ENCODE measurements at regions not wholly inside any gene's neighbourhood (a gene's known extent, or its start where the extent isn't known, plus 50 kb on each side); places are given as distances from the start of the nearest gene placed in this dataset.

DNA sequence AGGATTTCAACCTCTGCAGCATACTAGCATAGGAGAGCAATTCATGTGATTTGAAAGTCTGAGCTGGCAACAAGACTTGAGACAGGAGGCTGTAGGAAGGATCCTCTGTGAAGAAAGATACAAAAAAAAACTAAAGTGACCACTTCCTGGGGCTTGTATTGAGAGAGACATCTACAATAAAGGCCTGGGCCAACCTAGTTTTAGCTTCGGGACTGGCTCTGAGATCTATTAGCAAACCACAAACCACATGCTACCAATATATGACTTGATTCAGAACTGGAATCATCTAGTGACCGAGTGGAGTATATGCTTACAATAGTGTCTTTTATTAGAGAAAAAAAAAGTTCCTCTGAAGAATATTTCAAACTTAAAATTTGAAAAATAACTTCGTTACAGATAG is 1448.9 kb upstream of the CDH6 start:
- H3K4me3 ChIP-seq (ENCODE audit: low read depth in 1 of 2, low read length in 2 of 2): no peak overlapping the region
- DNase-seq (no peak), ATAC-seq (ENCODE audit: insufficient read depth, low read depth) (no peak)
- H3K4me2 ChIP-seq (ENCODE audit: insufficient read depth, low read length): no peak overlapping the region
- H3K79me2 ChIP-seq (ENCODE audit: insufficient read depth, low read length): no peaks in the 10 kb centered on the region
- H3K27me3 ChIP-seq (ENCODE audit: insufficient read depth, low read length, poor library complexity): no peaks in the 10 kb centered on the region
- no peaks in the 10 kb centered on the region for H3K36me3 ChIP-seq (ENCODE audit: insufficient read depth, low read length)
- no peaks in the 10 kb centered on the region for H3K9me3 ChIP-seq (ENCODE audit: insufficient read depth, low read length, severe bottlenecking)
- no peak overlapping the region for H3K9ac ChIP-seq (ENCODE audit: low read depth, low read length)
- H4K20me1 ChIP-seq (ENCODE audit: insufficient read depth, low read length): no peaks in the 10 kb centered on the region
- H3K27ac ChIP-seq (ENCODE audit: low read length): no peak overlapping the region
- TF ChIP-seq, protein P1, sequence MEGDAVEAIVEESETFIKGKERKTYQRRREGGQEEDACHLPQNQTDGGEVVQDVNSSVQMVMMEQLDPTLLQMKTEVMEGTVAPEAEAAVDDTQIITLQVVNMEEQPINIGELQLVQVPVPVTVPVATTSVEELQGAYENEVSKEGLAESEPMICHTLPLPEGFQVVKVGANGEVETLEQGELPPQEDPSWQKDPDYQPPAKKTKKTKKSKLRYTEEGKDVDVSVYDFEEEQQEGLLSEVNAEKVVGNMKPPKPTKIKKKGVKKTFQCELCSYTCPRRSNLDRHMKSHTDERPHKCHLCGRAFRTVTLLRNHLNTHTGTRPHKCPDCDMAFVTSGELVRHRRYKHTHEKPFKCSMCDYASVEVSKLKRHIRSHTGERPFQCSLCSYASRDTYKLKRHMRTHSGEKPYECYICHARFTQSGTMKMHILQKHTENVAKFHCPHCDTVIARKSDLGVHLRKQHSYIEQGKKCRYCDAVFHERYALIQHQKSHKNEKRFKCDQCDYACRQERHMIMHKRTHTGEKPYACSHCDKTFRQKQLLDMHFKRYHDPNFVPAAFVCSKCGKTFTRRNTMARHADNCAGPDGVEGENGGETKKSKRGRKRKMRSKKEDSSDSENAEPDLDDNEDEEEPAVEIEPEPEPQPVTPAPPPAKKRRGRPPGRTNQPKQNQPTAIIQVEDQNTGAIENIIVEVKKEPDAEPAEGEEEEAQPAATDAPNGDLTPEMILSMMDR (IDR thresholded peaks at IDR 0.05; ENCODE audit: borderline replicate concordance, extremely low read depth, low read length, poor library complexity, severe bottlenecking): no peak
- no peak for TF ChIP-seq EZH2 (IDR thresholded peaks at IDR 0.05; ENCODE audit: borderline replicate concordance, low read depth, low read length, severe bottlenecking)
- H3K4me1 ChIP-seq (ENCODE audit: insufficient read depth, low read length): no peaks in the 10 kb centered on the region
- no peak overlapping the region for H2AFZ ChIP-seq (ENCODE audit: low read depth, low read length)

DNA sequence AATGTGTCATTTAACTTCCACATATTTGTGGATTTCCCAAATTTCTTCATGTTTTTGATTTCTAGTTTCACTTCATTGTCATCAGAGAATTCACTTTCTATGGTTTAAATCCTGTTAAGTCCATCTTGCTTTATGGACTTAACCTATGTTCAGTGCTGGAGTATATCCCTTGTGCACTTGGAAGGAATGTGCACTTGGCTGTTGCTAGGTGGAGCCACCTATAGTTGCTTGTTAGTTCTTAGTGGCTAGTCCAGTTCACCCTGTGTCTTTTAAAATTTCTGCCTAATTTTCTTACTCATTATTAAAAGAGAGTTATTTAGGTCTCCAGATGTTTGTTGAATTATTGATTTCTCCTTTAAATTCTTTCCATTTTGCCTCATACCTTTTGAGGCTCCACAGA is 1472.5 kb upstream of the CDH6 start:
- Histone ChIP-seq H3K4me3 (ENCODE audit: low read depth in 1 of 2, low read length in 2 of 2) (no peak overlapping the region), H3K27me3 (ENCODE audit: insufficient read depth, low read length, poor library complexity) (no peaks in the 10 kb centered on the region), H3K9me3 (ENCODE audit: insufficient read depth, low read length, severe bottlenecking) (no peaks in the 10 kb centered on the region), H3K36me3 (ENCODE audit: insufficient read depth, low read length) (no peaks in the 10 kb centered on the region), H3K79me2 (ENCODE audit: insufficient read depth, low read length) (no peaks in the 10 kb centered on the region), H3K9ac (ENCODE audit: low read depth, low read length) (no peak overlapping the region), H4K20me1 (ENCODE audit: insufficient read depth, low read length) (no peaks in the 10 kb centered on the region), H2AFZ (ENCODE audit: low read depth, low read length) (no peak overlapping the region), H3K4me1 (ENCODE audit: insufficient read depth, low read length) (no peaks in the 10 kb centered on the region), H3K4me2 (ENCODE audit: insufficient read depth, low read length) (no peak overlapping the region), H3K27ac (ENCODE audit: low read length) (no peak overlapping the region)
- no peak for TF ChIP-seq EZH2 (IDR thresholded peaks at IDR 0.05; ENCODE audit: borderline replicate concordance, low read depth, low read length, severe bottlenecking)
- TF ChIP-seq, protein P1 (IDR thresholded peaks at IDR 0.05; ENCODE audit: borderline replicate concordance, extremely low read depth, low read length, poor library complexity, severe bottlenecking): no peak
- ATAC-seq (ENCODE audit: insufficient read depth, low read depth) (no peak), DNase-seq (no peak)

DNA sequence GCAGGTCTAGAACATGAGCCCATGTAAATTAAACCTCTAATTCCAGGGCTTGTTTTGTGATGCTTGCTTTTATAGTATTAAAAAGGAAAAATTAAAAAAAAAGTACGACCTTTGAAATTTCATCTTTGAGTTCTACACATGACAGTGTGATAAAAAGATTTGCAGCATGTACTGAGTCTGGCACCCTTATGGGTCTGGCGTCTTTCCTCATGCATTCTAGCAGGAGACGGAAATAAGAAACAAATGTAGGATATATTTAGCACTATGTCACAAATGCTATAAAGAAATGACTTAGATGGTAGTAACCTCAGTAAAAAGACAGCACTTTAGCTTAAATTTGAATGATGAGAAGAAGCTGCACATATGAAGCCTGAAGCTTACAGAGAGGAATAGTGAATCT is 1474.3 kb upstream of the CDH6 start:
- Histone ChIP-seq H3K9ac (ENCODE audit: low read depth, low read length) (no peak overlapping the region), H4K20me1 (ENCODE audit: insufficient read depth, low read length) (no peaks in the 10 kb centered on the region), H3K79me2 (ENCODE audit: insufficient read depth, low read length) (no peaks in the 10 kb centered on the region), H3K9me3 (ENCODE audit: insufficient read depth, low read length, severe bottlenecking) (no peaks in the 10 kb centered on the region), H2AFZ (ENCODE audit: low read depth, low read length) (no peak overlapping the region), H3K27me3 (ENCODE audit: insufficient read depth, low read length, poor library complexity) (no peaks in the 10 kb centered on the region), H3K4me3 (ENCODE audit: low read depth in 1 of 2, low read length in 2 of 2) (no peak overlapping the region), H3K4me2 (ENCODE audit: insufficient read depth, low read length) (no peak overlapping the region), H3K36me3 (ENCODE audit: insufficient read depth, low read length) (no peaks in the 10 kb centered on the region), H3K27ac (ENCODE audit: low read length) (no peak overlapping the region), H3K4me1 (ENCODE audit: insufficient read depth, low read length) (no peaks in the 10 kb centered on the region)
- ATAC-seq (ENCODE audit: insufficient read depth, low read depth) (no peak), DNase-seq (no peak)
- TF ChIP-seq, protein P1 (IDR thresholded peaks at IDR 0.05; ENCODE audit: borderline replicate concordance, extremely low read depth, low read length, poor library complexity, severe bottlenecking): no peak
- no peak for TF ChIP-seq EZH2 (IDR thresholded peaks at IDR 0.05; ENCODE audit: borderline replicate concordance, low read depth, low read length, severe bottlenecking)

DNA sequence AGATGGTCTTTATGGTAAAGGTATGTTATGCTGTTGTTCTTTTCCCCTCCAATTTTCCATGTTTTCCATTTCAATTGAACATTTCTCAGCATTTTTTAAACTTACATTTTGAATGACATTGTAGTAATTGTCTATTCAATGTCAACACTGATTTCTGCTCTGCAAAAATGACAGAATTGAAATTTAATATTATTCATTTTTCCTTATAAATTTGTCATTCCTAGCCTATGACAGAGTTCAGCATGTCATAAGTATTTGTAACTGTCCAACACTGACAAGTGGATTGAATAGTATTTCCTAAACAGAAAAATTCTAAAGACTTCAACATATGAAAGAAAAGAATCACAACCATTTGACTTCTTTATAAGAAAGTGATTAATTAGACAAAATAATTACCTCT is 1478.3 kb upstream of the CDH6 start:
- DNase-seq (no peak), ATAC-seq (ENCODE audit: insufficient read depth, low read depth) (no peak)
- Histone ChIP-seq H3K4me3 (ENCODE audit: low read depth in 1 of 2, low read length in 2 of 2) (no peak overlapping the region), H3K27me3 (ENCODE audit: insufficient read depth, low read length, poor library complexity) (no peaks in the 10 kb centered on the region), H3K9ac (ENCODE audit: low read depth, low read length) (no peak overlapping the region), H3K36me3 (ENCODE audit: insufficient read depth, low read length) (no peaks in the 10 kb centered on the region), H3K9me3 (ENCODE audit: insufficient read depth, low read length, severe bottlenecking) (no peaks in the 10 kb centered on the region), H3K79me2 (ENCODE audit: insufficient read depth, low read length) (no peaks in the 10 kb centered on the region), H2AFZ (ENCODE audit: low read depth, low read length) (no peak overlapping the region), H3K4me2 (ENCODE audit: insufficient read depth, low read length) (no peak overlapping the region), H3K4me1 (ENCODE audit: insufficient read depth, low read length) (no peaks in the 10 kb centered on the region), H3K27ac (ENCODE audit: low read length) (no peak overlapping the region), H4K20me1 (ENCODE audit: insufficient read depth, low read length) (no peaks in the 10 kb centered on the region)
- TF ChIP-seq EZH2 (IDR thresholded peaks at IDR 0.05; ENCODE audit: borderline replicate concordance, low read depth, low read length, severe bottlenecking): no peak
- TF ChIP-seq, protein P1 (IDR thresholded peaks at IDR 0.05; ENCODE audit: borderline replicate concordance, extremely low read depth, low read length, poor library complexity, severe bottlenecking): no peak

Measured in DND-41 (cell line).